Epithelial cell of esophagus (primary cell): ENCODE measurements at regions not wholly inside any gene's neighbourhood (a gene's known extent, or its start where the extent isn't known, plus 50 kb on each side); places are given as distances from the start of the nearest gene placed in this dataset.

Experiments
- DNase-seq: peaks from one replicate; pipeline ENCODE4 v3.0.0; 2010; ENCODE audit warnings: low read depth
- H3K4me3 ChIP-seq: 2 replicates; pipeline ENCODE4 v1.5.1; 2011; ENCODE audit warnings: mild to moderate bottlenecking, low read length, control low read depth
- CTCF ChIP-seq: IDR thresholded peaks from 2 replicates; pipeline ENCODE4 v1.5.1; 2011; ENCODE audit warnings: low read depth, mild to moderate bottlenecking, low read length, control low read depth, inconsistent platforms; ENCODE audit not compliant: insufficient read depth; ENCODE audit errors: missing control alignments

GRCh38 chr3:146655333-146655996 lies 50.3 kb upstream of the PLSCR5 start:
- no peak for TF ChIP-seq CTCF
- no peak for DNase-seq
- no peak overlapping the region for H3K4me3 ChIP-seq
